Spleen (tissue), 7 donors: ENCODE measurements at regions not wholly inside any gene's neighbourhood (a gene's known extent, or its start where the extent isn't known, plus 50 kb on each side); places are given as distances from the start of the nearest gene placed in this dataset.

Experiments used
- POLR2AphosphoS5 ChIP-seq, 3 donors: sonication (generic); formaldehyde crosslinking; IDR thresholded peaks; one replicate each; pipeline ENCODE4 v1.5.1; 2017; ENCODE audit warnings: antibody characterized with exemption in 3 of 3
- TF ChIP-seq, protein P1 (sequence below), 11 experiments: fragments of 200-600 bp in 7 of 11; fragments of 450-650 bp in 4 of 11; sonication (generic) in 4 of 11; IDR thresholded peaks in 8 of 11; conservative IDR thresholded peaks in 3 of 11; 1 replicate in 7 of 11; 2 replicates in 4 of 11; pipeline versions ENCODE4 v1.4.0 to v1.8.0; 2016 to 2021; ENCODE audit warnings: antibody characterized with exemption in 11 of 11, inconsistent platforms in 4 of 11, mild to moderate bottlenecking in 1 of 11
- donor health status: DM: no; HTN: no; CAD: no; lungs with moderate emphysema.
- donor health status: DM: no; HTN: no; CAD: no.
- donor health status: DM: no; HTN: no; CAD: no.

DNA sequence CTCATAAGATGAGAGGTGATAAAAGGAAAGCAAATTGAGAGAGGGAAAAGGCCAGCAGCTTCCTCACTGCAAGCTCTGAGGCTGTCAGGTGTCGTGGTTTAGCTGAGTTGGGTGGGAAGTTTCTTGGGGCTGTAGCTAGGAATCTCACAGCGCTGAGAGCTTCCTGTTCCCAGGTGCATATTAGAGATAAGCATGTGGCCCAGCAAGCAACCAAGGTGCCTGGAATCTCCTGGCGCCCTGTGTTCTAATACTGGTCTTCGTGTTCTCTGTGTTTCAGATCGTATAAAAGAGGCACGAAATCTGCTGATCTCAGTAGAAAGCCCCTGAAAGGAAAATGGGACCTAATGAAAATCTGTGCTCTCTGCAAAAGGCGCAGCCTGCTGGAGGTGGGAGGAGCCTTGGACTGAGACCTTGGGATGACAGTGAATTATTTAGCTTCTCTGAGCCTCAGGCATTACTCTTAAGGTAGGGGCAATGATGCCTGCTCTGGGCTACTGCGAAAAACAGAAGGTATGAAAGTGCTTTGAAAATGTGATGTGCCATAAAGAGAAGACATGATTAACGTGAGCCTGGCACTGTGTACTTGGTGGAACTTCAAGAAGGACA is 499.9 kb downstream of the TBL1XR1 start:
- TF ChIP-seq, protein P1, sequence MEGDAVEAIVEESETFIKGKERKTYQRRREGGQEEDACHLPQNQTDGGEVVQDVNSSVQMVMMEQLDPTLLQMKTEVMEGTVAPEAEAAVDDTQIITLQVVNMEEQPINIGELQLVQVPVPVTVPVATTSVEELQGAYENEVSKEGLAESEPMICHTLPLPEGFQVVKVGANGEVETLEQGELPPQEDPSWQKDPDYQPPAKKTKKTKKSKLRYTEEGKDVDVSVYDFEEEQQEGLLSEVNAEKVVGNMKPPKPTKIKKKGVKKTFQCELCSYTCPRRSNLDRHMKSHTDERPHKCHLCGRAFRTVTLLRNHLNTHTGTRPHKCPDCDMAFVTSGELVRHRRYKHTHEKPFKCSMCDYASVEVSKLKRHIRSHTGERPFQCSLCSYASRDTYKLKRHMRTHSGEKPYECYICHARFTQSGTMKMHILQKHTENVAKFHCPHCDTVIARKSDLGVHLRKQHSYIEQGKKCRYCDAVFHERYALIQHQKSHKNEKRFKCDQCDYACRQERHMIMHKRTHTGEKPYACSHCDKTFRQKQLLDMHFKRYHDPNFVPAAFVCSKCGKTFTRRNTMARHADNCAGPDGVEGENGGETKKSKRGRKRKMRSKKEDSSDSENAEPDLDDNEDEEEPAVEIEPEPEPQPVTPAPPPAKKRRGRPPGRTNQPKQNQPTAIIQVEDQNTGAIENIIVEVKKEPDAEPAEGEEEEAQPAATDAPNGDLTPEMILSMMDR (IDR thresholded peaks at IDR 0.05 in 8 of 11, conservative IDR thresholded peaks at IDR 0.05 in 3 of 11), result no peak
- no peak for TF ChIP-seq POLR2AphosphoS5 (IDR thresholded peaks at IDR 0.05)
